PC-9 (cell line): ENCODE measurements at regions not wholly inside any gene's neighbourhood (a gene's known extent, or its start where the extent isn't known, plus 50 kb on each side); places are given as distances from the start of the nearest gene placed in this dataset.

Source experiments
- EZH2 ChIP-seq: fragments of 200-600 bp; sonication (generic); IDR thresholded peaks from 2 replicates; pipeline ENCODE4 v1.8.0; 2017; ENCODE audit warnings: antibody characterized with exemption, low read depth
- TF ChIP-seq, protein P1 (sequence below): fragments of 200-600 bp; sonication (generic); conservative IDR thresholded peaks from 2 replicates; pipeline ENCODE4 v1.6.1; 2017; ENCODE audit warnings: mixed run types, antibody characterized with exemption, mild to moderate bottlenecking, moderate library complexity

- TF ChIP-seq, protein P1, sequence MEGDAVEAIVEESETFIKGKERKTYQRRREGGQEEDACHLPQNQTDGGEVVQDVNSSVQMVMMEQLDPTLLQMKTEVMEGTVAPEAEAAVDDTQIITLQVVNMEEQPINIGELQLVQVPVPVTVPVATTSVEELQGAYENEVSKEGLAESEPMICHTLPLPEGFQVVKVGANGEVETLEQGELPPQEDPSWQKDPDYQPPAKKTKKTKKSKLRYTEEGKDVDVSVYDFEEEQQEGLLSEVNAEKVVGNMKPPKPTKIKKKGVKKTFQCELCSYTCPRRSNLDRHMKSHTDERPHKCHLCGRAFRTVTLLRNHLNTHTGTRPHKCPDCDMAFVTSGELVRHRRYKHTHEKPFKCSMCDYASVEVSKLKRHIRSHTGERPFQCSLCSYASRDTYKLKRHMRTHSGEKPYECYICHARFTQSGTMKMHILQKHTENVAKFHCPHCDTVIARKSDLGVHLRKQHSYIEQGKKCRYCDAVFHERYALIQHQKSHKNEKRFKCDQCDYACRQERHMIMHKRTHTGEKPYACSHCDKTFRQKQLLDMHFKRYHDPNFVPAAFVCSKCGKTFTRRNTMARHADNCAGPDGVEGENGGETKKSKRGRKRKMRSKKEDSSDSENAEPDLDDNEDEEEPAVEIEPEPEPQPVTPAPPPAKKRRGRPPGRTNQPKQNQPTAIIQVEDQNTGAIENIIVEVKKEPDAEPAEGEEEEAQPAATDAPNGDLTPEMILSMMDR, result no peak
- TF ChIP-seq EZH2, result no peak
These were observed 166.7 kb upstream of the ADARB2 start for GRCh38 chr10:1903982-1904381.
